PC-9 (cell line): ENCODE measurements at regions not wholly inside any gene's neighbourhood (a gene's known extent, or its start where the extent isn't known, plus 50 kb on each side); places are given as distances from the start of the nearest gene placed in this dataset.

ENCODE experiments used
- CTCF ChIP-seq: fragments of 200-600 bp; sonication (generic); conservative IDR thresholded peaks from 2 replicates; pipeline ENCODE4 v1.6.1; 2017; ENCODE audit warnings: mixed run types, antibody characterized with exemption, mild to moderate bottlenecking, moderate library complexity
- EZH2 ChIP-seq: fragments of 200-600 bp; sonication (generic); IDR thresholded peaks from 2 replicates; pipeline ENCODE4 v1.8.0; 2017; ENCODE audit warnings: antibody characterized with exemption, low read depth

GRCh38 chr9:26078706-26079105 lies 400.5 kb upstream of the TUSC1 start:
- no peak for TF ChIP-seq CTCF
- TF ChIP-seq EZH2 = no peak
